ENCODE measurements at regions not wholly inside any gene's neighbourhood (a gene's known extent, or its start where the extent isn't known, plus 50 kb on each side); places are given as distances from the start of the nearest gene placed in this dataset.
"Not testable (repeated sequence)": the region's sequence is repeated elsewhere in the genome, so short reads cannot be mapped to it uniquely, and the experiment has no call there.

- no peaks in the 10 kb centered on the region for H3K9me3 ChIP-seq
- no peaks in the 10 kb centered on the region for H3K27me3 ChIP-seq
- no peaks in the 10 kb centered on the region for H3K36me3 ChIP-seq
- no peak for DNase-seq
- H3K4me3 ChIP-seq: no peak overlapping the region
- H3K4me1 ChIP-seq: no peaks in the 10 kb centered on the region
- 34 to 50% methylated on average over 3 to 4 of the region's 4 CpGs for WGBS, 2 donors
- intact Hi-C loops (cut with DNase I): no loop called here
- H3K27ac ChIP-seq: no peak overlapping the region
- TF ChIP-seq CTCF (IDR thresholded peaks at IDR 0.05): no peak
- no peak for TF ChIP-seq POLR2A (IDR thresholded peaks at IDR 0.05)
Observed at GRCh38 chr13:62115831-62116230, 700.2 kb upstream of the PCDH20 start.

- no peak overlapping the region for H3K4me3 ChIP-seq
- H3K27ac ChIP-seq: no peak overlapping the region
- TF ChIP-seq CTCF (IDR thresholded peaks at IDR 0.05) (no peak), POLR2A (IDR thresholded peaks at IDR 0.05) (no peak)
- WGBS, 2 donors: 50 to 80% methylated on average over 3 of the region's 3 CpGs
- H3K27me3 ChIP-seq: no peaks in the 10 kb centered on the region
- no peaks in the 10 kb centered on the region for H3K9me3 ChIP-seq
- DNase-seq: no peak
- no peaks in the 10 kb centered on the region for H3K4me1 ChIP-seq
- no peaks in the 10 kb centered on the region for H3K36me3 ChIP-seq
- intact Hi-C loops (cut with DNase I): no loop called here
Observed at GRCh38 chr13:62113179-62113578, 697.5 kb upstream of the PCDH20 start.

GRCh38 chr13:62110079-62110478, 694.4 kb upstream of the PCDH20 start:
- no peak overlapping the region for H3K27ac ChIP-seq
- no peaks in the 10 kb centered on the region for H3K36me3 ChIP-seq
- DNase-seq: no peak
- no peak overlapping the region for H3K4me3 ChIP-seq
- no peak for TF ChIP-seq POLR2A (IDR thresholded peaks at IDR 0.05)
- TF ChIP-seq CTCF (IDR thresholded peaks at IDR 0.05): no peak
- H3K27me3 ChIP-seq: no peaks in the 10 kb centered on the region
- no peaks in the 10 kb centered on the region for H3K9me3 ChIP-seq
- no peaks in the 10 kb centered on the region for H3K4me1 ChIP-seq
- intact Hi-C loops (cut with DNase I): no loop called here
- 59 to 65% methylated on average over 4 of the region's 4 CpGs for WGBS, 2 donors

GRCh38 chr13:62104136-62104535, 688.5 kb upstream of the PCDH20 start:
- intact Hi-C loops (cut with DNase I); H3K36me3 ChIP-seq: not testable (repeated sequence)
- 83 to 88% methylated on average over 5 to 7 of the region's 7 CpGs for WGBS, 2 donors

GRCh38 chr13:62096652-62097051, 681.0 kb upstream of the PCDH20 start:
- Histone ChIP-seq H3K27me3 (no peaks in the 10 kb centered on the region), H3K36me3 (no peaks in the 10 kb centered on the region), H3K27ac (no peak overlapping the region), H3K4me1 (no peaks in the 10 kb centered on the region), H3K9me3 (no peaks in the 10 kb centered on the region), H3K4me3 (no peak overlapping the region)
- TF ChIP-seq CTCF (IDR thresholded peaks at IDR 0.05) (no peak), POLR2A (IDR thresholded peaks at IDR 0.05) (no peak)
- DNase-seq: no peak
- WGBS, 2 donors: 81 to 88% methylated on average over 1 of the region's 1 CpG
- intact Hi-C loops (cut with DNase I): no loop called here

More at GRCh38 chr13:62104136-62104535, 688.5 kb upstream of the PCDH20 start:
- not testable (repeated sequence) for H3K4me1 ChIP-seq, H3K9me3 ChIP-seq, H3K27ac ChIP-seq, H3K27me3 ChIP-seq, DNase-seq, H3K4me3 ChIP-seq

- Histone ChIP-seq H3K27ac (no peak overlapping the region), H3K9me3 (no peaks in the 10 kb centered on the region), H3K4me1 (no peaks in the 10 kb centered on the region), H3K27me3 (no peaks in the 10 kb centered on the region), H3K4me3 (no peak overlapping the region), H3K36me3 (no peaks in the 10 kb centered on the region)
- intact Hi-C loops (cut with DNase I): no loop called here
- no peak for TF ChIP-seq POLR2A (IDR thresholded peaks at IDR 0.05)
- TF ChIP-seq CTCF (IDR thresholded peaks at IDR 0.05): no peak
- WGBS, 2 donors: 93 to 100% methylated on average over 1 of the region's 1 CpG
- no peak for DNase-seq
Observed at GRCh38 chr13:62094932-62095331, 679.3 kb upstream of the PCDH20 start.
